GM20431 (cell line): ENCODE measurements at regions not wholly inside any gene's neighbourhood (a gene's known extent, or its start where the extent isn't known, plus 50 kb on each side); places are given as distances from the start of the nearest gene placed in this dataset.
"Not testable (repeated sequence)": the region's sequence is repeated elsewhere in the genome, so short reads cannot be mapped to it uniquely, and the experiment has no call there.

Experiments used
- in situ Hi-C: fragments of 300-500 bp; cut with MseI, MboI; formaldehyde crosslinking; loops from one replicate; pipeline ENCODE4 v1.15.0; 2020; ENCODE audit warnings: low sequenced_read_pairs; ENCODE audit not compliant: unreplicated experiment

GRCh38 chr11:87583931-87584330, 546.2 kb downstream of the TMEM135 start:
- in situ Hi-C loops = no loop called here

GRCh38 chr11:87575088-87575487, 537.4 kb downstream of the TMEM135 start:
- in situ Hi-C loops = no loop called here

- in situ Hi-C loops = no loop called here
Measured at GRCh38 chr11:87574193-87574592, 536.5 kb downstream of the TMEM135 start.

GRCh38 chr11:87573708-87574107, 536.0 kb downstream of the TMEM135 start:
- in situ Hi-C loops = no loop called here

GRCh38 chr11:87572881-87573280, 535.1 kb downstream of the TMEM135 start:
- in situ Hi-C loops = no loop called here

- in situ Hi-C loops = no loop called here
Measured at GRCh38 chr11:87560352-87560751, 522.6 kb downstream of the TMEM135 start.

- in situ Hi-C loops = not testable (repeated sequence)
Measured at GRCh38 chr11:87559852-87560251, 522.1 kb downstream of the TMEM135 start.

GRCh38 chr11:87555101-87555500, 517.4 kb downstream of the TMEM135 start:
- in situ Hi-C loops = no loop called here

GRCh38 chr11:87548797-87549196, 511.1 kb downstream of the TMEM135 start:
- in situ Hi-C loops = no loop called here

- in situ Hi-C loops = no loop called here
Measured at GRCh38 chr11:87545858-87546257, 508.1 kb downstream of the TMEM135 start.

GRCh38 chr11:87539596-87539995, 501.9 kb downstream of the TMEM135 start:
- in situ Hi-C loops = no loop called here

- in situ Hi-C loops = no loop called here
Measured at GRCh38 chr11:87536565-87536964, 498.8 kb downstream of the TMEM135 start.

GRCh38 chr11:87536016-87536415, 498.3 kb downstream of the TMEM135 start:
- in situ Hi-C loops = no loop called here

GRCh38 chr11:87535513-87535912, 497.8 kb downstream of the TMEM135 start:
- in situ Hi-C loops = no loop called here

GRCh38 chr11:87531835-87532234, 494.1 kb downstream of the TMEM135 start:
- in situ Hi-C loops = not testable (repeated sequence)

GRCh38 chr11:87529486-87529885, 491.8 kb downstream of the TMEM135 start:
- in situ Hi-C loops = no loop called here

GRCh38 chr11:87528752-87529151, 491.0 kb downstream of the TMEM135 start:
- in situ Hi-C loops = no loop called here

GRCh38 chr11:87523276-87523675, 485.5 kb downstream of the TMEM135 start:
- in situ Hi-C loops = no loop called here

GRCh38 chr11:87518266-87518665, 480.5 kb downstream of the TMEM135 start:
- in situ Hi-C loops = no loop called here

- in situ Hi-C loops = no loop called here
Measured at GRCh38 chr11:87517351-87517750, 479.6 kb downstream of the TMEM135 start.

GRCh38 chr11:87507722-87508121, 470.0 kb downstream of the TMEM135 start:
- in situ Hi-C loops = not testable (repeated sequence)

- in situ Hi-C loops = not testable (repeated sequence)
Measured at GRCh38 chr11:87506946-87507345, 469.2 kb downstream of the TMEM135 start.

- in situ Hi-C loops = no loop called here
Measured at GRCh38 chr11:87501388-87501787, 463.7 kb downstream of the TMEM135 start.
